Activated CD4-positive, alpha-beta T cell treated with anti-CD3 and anti-CD28 coated beads, Interleukin-2, amount 50 U/mL, for 1 hour (primary cell): ENCODE measurements at regions not wholly inside any gene's neighbourhood (a gene's known extent, or its start where the extent isn't known, plus 50 kb on each side); places are given as distances from the start of the nearest gene placed in this dataset.

Source experiments
- DNase-seq: peaks from one replicate; pipeline ENCODE4 v3.0.0-alpha.2; 2020

DNA sequence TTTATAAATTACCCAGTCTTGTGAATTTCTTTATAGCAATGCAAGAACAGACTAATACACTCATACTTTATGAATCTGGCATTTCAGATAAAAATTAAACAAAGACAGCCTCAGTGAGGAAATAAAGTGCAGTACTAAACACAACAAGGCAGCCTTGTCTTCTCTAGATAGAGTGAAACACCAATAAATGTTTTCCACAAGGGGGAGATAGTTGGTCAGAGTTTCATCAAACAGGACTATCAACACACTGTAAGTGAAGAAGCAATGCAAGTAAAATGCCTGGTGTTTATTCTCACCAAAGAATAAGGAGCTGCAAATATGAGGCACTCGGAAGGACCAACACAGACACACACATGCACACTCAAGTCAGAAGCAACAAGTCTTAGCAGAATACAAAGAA, 62.8 kb downstream of the FAM9B start:
- no peak for DNase-seq

DNA sequence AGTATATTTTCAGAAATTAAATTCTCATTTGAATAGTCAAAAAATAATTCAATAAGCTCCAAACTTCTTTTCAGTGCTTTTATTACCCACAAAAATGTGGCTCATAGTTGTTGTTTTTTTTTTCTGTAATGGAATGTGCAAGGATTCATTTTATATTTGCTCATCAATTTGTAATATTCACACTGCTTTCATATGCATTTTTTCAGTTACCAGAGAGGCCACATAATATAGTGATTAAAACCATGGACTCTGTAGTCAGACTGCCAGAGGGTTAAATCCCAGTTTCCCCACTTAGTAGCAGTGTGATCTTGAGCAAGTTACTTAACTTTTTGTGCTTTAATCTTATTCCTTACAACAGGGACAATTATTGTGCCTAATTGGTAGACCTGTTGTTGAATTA, 64.5 kb downstream of the FAM9B start:
- no peak for DNase-seq

DNA sequence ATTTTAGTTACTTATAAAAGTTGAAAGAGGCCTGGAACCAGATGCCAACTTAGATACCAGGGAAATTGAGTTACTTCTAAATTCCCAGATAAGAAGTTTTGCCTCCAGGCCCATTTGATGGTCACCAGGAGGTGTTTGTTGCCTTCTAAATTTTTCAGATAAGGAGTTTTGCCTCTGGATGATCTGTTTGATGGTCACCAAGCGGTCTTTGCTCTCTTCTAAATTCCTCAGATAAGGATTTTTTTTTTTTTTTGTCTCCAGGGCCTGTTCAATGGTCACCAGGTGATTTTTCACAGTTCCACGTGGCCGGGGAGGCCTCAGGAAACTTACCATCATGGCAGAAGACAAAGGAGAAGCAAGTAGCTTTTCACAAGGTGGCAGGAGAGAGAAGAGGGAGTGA, 66.5 kb downstream of the FAM9B start:
- no peak for DNase-seq

DNA sequence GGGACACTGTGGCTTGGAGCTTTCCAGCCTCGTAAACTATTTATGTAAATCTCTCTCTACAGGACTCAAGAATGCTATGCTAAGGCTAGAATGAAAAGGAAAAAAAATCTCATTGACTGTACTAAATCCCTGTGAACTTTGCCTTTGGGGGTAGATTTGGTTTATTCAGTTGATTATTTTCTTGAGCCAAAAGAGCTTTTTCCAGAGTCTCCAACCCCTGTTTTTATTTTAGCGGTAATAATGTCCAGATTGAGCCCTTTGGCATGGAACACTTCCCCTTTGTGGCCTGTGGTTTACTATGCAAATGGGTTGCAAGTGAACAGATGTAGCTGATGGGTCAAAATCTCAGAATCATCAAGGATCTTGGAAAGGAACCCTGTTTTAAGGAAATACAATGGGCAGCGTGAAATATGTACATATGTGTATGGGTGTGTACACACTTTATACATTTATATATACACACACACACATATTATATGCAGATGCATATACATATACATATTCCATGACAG, 72.9 kb downstream of the FAM9B start:
- DNase-seq = no peak

DNA sequence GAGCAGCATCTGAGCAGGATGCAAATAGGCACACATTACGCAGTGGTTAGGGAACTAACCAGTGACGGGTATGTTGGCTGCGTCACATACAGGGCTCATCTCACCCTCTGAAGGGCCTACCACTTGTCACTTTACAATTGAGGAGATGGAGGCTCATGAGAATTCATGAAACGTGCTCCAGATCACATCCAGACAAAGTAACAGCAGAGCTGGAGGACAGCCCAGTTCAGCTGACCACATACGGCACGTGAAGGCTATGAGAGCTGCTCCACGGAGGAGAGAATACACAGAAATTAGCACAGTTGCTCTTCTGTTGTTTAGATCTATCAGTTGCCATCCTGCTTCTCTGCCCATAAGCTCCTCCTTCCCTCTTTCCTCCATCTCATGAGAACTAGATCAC, 78.4 kb downstream of the FAM9B start:
- no peak for DNase-seq

DNA sequence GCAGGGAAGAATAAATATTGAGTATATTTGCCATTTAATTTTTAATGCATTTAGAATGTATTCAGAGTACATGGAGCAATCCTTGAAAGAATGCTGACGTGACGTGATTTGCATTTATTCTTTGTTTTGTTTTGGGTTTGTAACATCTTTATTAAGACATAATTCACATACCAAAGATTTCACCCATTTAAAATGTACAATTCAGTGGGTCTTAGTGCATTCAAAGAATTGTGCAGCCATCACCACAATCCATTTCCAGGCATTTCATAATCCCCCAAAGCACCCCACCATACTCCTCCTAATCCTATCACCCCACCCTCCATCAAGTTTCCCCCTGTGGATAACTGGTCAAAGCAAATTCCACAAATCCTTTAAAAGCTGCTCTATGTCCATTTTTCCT, 87.4 kb downstream of the FAM9B start:
- no peak for DNase-seq

DNA sequence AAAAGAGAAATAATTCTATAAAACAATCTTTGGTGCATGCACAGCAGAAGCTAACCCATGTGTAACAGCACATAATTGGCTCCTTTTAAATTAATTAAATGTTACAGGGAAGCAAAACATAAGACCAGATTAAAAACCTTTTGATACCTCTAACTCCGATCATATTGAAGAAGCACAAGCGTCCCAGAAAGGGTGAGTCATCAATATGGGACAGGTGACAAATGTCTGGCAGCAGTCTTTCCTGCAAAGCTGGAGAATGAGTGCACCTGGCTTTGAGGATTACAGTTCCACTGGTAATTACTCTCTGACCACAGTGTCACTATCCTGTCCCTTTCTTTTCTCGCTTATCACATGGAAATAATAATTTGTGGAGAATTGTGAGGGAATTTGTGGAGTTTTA, 94.6 kb downstream of the FAM9B start:
- DNase-seq = no peak

DNA sequence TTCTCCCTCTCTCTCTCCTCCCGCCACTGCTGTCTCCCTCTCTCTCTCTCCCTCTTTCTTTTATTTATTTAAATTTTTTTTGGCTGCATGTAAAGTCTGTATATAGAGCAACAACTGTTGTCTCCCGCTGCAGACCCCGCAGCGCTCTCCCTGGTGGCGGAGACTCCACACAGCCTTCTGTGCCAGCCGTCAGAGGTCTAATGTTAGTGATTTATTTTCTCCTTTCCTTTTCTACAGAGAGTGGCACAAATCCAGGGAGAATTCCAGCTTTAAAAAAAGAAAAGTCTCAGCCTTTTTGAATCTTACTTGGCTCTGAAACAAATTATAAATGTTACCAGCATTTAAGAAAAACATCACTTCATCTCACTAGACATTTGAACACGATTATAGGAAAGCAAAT, 106.2 kb downstream of the FAM9B start:
- no peak for DNase-seq

DNA sequence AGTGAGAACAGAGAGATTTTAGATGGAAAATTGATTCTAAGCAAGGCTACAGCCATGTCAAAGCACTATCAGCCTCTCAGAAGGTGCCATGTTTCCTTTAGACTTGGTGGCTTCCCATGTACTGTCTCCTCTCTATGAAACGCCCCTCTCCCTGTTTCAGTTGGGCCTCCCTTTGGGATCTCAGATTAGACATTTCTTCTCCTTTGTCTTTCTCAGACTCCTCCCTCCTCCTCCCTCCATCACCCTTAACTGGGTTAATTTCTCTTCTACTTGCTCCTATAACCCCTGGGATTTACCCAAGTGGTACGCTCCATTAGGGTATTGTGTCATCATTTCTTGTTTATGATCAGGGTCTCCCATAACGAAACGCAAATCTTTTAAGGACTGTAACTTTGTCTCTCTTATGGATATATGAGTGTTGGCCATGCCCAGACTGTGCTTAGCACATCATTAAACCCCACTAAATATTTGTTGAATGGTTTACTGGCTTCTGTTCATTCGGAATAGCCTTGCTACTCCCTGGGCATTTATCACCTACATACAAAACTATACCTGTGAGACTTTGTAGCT, 106.8 kb downstream of the FAM9B start:
- DNase-seq = no peak

DNA sequence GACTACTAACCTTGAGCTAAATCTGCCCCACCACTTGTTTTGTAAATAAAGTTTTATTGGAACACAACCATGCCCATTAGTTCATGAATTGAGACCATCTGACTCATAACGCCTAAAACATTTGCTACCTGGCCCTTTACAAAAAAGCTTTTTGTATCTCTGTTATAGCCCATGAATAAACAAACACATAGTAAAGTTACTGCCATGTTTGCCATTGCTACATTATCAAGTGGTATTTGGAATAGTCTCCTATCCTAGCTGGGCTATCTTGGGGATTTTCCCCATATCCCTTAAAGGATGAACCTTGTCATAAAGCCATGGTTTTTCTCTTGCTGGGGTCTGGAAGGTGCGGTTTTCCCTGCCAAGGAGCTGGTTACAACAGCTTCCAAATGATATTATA, 112.3 kb downstream of the FAM9B start:
- no peak for DNase-seq

DNA sequence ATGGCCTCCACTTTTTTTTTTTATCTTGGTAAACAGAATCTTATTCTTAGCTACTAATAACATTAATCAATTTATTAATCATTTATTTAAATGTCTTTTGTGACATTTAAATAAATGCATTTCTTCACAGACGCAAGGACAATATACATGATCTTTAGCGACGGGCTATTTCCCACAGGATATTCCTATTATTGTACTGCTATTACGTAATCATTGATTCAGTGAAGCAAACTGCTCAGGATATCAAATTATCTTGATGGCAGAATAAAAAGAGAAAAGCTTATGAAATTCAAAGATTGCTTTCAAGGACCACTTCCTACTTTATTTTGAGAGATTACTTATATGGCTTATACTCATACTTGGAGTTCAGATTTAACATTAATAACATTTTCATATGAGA, 114.1 kb downstream of the FAM9B start:
- DNase-seq = no peak

DNA sequence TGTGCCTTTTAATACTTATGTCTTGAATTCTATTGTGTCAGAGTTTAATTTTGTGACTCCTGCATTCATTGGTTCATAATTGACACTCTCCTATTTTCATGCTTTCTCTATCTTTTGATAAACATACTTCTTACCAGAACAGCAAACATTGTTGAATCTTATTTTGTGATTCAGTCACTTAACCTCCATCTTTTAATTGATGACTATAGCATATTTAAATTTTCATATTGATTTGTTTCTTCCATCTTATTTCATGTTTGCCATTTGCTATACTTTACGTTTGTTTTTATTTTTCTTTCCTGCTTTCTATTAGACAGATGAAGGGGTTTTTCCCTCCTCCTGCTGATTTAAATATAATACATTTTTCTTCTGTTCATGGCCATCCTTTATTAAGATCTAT, 115.5 kb upstream of the FAM9A start:
- DNase-seq = no peak

DNA sequence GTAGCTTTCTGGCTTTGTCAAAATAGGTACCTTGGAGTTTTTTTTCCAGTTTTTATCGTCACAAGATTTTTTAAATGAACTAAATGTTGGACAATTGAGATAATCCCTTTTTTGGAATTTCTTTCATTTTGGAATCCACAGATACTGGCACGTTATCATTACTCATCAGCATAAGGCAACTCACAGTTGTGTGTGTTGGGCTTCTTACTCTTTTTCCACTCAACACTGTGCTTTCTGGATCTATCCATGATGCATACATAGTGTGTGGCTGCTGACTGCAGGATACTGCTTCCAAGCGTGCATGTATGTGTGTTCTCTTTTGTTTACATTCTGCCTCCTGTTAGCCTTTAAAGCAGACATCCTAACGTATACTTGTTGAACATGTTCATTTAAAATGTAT, 113.5 kb upstream of the FAM9A start:
- DNase-seq = no peak

DNA sequence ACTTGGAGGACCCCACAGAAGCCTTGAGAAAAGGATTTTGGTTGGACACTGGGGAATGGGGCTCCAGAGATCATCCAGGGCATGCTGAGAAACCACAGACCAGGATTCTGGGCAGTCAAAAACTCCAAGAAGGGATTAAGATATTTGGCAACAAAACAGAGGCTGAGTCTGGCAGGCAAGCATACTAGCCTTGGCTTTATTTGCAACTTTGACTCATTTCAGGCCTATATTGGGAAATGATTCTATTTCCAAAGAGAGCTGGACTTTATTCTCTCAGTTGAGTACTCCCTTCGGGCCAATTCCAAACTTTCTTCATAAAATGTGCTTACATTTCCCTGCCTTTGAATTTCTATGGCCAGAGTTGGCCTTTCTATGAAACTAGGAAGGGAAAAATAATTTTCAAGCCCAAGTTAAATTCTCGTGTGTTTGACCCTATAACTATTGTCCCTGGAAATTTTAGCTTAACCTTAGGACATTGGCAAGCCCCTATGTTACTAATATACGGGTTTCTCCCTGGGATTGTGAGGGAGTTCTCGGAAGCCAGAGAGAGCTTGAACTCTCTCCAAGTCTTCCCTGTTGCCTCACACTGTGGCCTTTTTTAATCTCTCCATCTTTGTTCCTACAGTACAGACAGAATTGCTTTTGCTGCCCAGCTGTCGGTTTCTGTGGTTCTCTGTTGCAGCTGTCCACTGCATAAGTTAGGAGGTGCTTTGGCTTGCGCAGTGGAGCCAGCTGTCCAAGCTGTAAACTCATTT, 112.6 kb upstream of the FAM9A start:
- DNase-seq = no peak

DNA sequence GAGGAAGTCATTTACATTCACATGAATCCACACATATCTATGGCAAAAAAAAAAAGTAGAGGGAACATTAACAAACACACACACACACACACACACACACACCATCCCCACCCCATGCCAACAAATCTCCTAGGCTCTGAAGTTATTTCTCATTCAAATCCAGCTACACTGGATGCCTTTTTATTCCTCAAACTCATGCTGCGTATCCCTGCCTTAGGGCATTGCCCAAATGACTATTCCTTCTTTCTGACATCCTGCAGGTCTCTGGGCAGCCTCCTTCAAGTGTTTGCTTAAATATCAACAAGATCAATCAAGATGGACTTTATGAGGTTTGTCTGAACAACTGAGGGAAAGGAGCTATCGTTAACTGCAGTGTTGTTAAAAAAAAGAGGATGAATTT, 106.5 kb upstream of the FAM9A start:
- DNase-seq = no peak

DNA sequence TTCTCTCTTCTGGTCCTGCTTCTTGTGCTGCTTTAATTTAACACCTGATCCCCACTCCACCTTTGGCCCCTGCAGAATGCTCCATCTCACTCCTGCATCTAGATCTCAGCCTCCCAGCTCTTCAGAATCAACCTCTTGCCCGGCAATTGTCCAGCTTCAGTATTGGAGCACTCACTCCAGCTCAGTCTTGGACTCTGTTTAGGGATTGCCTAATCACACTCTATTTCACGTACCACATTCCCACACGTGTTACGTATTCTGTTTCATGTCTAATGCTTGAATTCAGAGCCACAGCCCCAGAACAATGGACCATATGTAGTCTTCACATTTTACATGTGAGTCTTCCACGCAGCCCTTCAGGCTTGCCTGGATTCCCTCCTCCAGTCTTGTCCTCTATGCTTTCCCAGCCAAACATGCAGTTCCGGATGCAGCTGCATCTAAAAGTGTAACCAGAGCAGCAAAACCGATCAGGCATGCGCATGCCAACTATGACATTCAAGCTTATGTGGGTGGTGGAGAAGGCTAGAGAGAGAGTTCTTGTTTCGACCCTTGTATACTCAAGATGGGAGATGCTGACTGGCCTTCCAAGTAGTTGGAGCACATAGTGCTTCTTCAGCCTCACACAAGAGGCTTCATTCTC, 105.2 kb upstream of the FAM9A start:
- no peak for DNase-seq

DNA sequence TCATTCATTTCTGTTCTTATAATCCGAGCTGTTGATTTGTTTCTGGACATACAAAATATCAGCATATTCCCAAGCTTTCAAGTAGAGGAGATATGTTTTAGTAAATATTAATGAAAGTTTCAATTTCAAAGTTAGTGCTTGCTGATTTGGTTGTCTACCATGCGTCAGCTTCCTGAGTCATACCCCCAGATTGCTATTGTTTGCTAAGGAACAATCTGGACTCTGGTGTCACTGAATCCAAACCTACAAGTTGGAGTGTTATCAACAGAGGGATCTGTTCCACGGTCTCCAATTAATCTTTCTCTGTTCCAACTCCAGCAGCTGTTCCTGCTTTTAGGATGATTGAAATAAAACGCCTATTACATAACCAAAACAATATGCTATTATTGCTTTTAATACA, 96.1 kb upstream of the FAM9A start:
- DNase-seq = no peak

DNA sequence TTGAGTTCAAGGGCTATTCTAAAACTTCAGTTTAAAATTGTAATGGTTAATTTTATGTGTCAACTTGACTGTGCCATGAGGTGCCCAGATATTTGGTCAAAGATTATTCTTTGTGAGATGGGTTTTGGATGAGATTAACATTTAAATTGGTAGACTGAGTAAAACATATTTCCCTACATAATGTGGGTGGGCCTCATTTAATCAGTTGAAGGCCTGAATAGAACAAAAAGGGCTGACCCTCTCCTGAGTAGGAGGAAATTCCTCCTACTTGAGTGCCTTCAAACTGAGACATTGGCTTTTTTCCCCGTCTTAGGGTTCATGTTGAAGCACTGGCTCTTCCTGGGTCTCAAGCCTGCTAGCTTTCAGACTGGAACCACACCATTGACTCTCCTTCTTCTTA, 89.6 kb upstream of the FAM9A start:
- DNase-seq = no peak

DNA sequence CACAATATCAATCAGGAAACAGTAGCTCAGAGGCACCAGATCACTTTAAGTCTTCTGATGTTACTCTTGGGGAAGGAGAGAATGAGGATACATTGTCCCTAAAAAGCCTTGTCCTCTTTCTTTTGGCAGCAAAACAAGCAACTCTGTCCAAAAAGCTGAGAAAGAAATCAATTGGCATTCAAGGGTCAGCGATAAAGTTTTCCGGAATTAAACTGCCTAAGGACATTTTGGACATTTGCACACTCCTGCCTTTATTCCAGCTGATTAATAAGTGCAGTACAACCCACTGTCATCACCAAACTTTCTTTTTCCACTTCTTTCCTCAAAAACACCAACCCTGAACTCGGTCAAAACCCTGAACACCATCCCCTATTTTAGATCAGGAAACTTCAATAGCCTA, 85.8 kb upstream of the FAM9A start:
- DNase-seq = no peak

DNA sequence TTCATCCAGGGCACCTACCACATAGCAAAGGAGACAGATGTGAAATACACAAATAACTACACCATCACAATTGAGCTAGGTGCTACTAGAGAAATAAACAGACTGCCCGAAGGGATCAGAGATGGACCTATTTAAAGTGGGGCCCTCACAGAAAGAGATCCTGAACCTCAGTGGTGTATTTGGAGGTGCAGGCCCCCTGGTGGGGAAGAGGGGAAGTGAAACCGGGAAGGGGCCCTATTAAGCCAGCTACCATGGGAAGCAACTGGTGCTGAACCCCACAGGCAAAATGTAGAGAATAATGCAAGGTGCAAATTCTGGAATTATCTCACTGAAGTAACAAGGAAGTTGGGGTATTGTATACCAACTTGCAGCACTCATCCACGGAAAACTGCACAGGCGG, 78.6 kb upstream of the FAM9A start:
- DNase-seq = peak; percentile 2

DNA sequence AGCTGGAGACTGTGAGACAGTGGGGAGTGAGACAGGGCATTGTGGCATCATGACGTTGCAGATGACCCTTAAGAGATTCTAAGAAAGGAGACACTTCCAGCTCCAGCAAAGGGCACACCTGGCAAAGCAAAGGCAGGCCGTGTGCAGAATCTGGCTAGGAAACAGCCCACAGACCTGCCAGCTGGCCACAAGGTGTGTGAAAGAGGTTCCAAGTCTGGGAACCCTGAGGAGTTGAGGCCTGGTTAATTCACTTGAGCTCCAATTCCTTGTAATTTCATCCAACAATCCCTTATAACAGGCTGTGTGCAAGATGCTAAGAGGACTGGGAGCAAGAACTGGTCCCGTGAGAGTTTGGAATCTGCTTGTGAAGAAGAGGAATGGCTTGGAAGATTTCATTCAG, 72.8 kb upstream of the FAM9A start:
- no peak for DNase-seq

DNA sequence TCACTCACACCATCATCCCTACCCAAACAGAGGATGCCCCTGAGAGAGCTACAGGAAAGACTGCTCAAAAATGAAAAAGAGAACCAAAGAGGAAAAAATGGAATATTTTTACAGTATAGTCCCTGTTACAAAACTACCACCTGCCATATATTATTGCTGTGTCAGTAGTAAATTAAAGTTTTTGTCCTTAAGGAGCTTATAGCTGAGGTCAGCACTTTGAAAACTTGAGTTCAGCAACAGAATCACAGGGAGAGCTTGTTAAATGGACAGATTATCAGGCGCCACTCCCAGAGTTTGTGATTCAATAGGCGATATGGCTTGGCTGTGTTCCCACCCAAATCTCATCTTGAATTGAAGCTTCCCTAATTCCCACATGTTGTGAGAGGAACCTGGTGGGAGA, 71.9 kb upstream of the FAM9A start:
- no peak for DNase-seq

DNA sequence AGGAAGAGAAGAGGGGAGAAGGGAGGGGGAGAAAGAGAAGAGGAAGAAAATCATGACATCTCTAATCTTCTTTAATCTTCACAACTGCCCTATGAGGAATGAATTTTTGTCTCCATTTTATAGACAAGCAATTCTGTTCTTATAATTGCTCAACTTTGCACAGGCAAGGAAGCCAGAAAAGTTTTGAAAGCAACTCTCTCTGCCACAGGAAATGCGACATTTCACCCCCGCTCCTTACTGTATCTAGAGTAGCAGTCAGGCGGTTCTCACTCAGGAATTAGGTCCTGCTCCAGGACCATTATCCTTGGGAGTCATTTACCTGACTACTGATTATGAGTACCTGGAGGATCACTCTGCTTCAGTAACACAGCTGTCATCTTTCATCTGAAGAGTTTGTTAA, 69.2 kb upstream of the FAM9A start:
- no peak for DNase-seq

DNA sequence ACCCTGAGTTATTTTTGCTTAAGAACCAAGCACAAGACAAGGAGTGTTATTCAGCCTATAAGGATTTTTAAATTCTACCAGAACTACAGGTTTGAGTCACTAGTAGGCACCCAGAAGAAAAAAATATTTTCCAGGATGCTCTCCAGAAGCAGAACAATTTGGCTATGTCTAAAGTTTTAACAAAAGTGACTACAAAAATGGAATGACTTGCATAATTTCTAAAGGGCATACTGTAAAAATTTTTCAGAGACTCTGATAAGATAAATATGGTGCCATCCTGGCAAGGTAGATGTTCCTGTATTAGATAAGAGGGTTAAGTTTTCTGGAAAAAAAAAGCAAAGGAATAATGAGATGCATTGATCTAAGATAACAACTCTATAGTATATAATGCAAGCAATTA, 68.6 kb upstream of the FAM9A start:
- DNase-seq = no peak

DNA sequence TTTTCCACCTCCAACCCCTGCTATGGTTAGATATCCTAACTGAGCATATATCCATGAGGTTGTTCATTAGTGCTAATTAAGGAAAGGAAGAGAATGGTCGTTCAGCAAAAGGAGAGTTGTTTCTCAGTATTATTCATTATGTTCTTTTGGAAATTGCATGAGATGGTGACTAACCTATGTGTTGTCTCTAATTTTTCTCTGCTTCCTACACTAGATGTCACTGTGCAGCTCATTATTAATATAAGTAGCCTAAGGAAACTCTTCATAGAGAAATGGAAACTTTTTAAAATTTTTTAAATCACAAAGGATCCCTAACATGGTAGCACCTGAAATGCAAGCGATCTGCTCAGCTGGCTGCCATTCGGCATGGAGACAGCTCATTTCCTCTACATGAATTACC, 67.7 kb upstream of the FAM9A start:
- DNase-seq = no peak
